GM23338 (cell line): ENCODE measurements at regions not wholly inside any gene's neighbourhood (a gene's known extent, or its start where the extent isn't known, plus 50 kb on each side); places are given as distances from the start of the nearest gene placed in this dataset.
A peak's percentile ranks its signal among the peaks of the same experiment; 100 is the strongest.

ENCODE experiments used
- ATAC-seq: fragments of 200-7000 bp; cut with Tn5 transposase; 3 replicates; pipeline ENCODE4 v1.9.1; 2020
- DNase-seq: peaks from one replicate; pipeline ENCODE4 v3.0.0-alpha.2; 2015; ENCODE audit warnings: low spot score
- H2AFZ ChIP-seq: fragments of 200-600 bp; sonication (generic); 2 replicates; pipeline ENCODE4 v1.8.0; 2016; ENCODE audit warnings: antibody characterized with exemption, mild to moderate bottlenecking, moderate library complexity
- H3F3A ChIP-seq: fragments of 200-600 bp; sonication (generic); replicated peaks from 2 replicates; pipeline ENCODE4 v1.8.0; 2017; ENCODE audit warnings: antibody characterized with exemption, mixed run types, low read depth
- H3K27ac ChIP-seq: fragments of 200-600 bp; sonication (generic); 2 replicates; pipeline ENCODE4 v1.6.1; 2016; ENCODE audit warnings: low read depth
- H3K27me3 ChIP-seq: fragments of 200-600 bp; sonication (generic); 2 replicates; pipeline ENCODE4 v1.8.0; 2016; ENCODE audit warnings: mild to moderate bottlenecking, mixed run types, moderate library complexity; ENCODE audit not compliant: insufficient read depth
- H3K36me3 ChIP-seq: fragments of 200-600 bp; sonication (generic); 2 replicates; pipeline ENCODE4 v1.8.0; 2016; ENCODE audit warnings: mild to moderate bottlenecking; ENCODE audit not compliant: insufficient read depth
- H3K4me1 ChIP-seq: fragments of 200-600 bp; sonication (generic); 2 replicates; pipeline ENCODE4 v1.8.0; 2016; ENCODE audit warnings: mild to moderate bottlenecking, moderate library complexity; ENCODE audit not compliant: insufficient read depth
- H3K4me2 ChIP-seq: fragments of 200-600 bp; sonication (generic); 2 replicates; pipeline ENCODE4 v1.7.1; 2017; ENCODE audit warnings: mixed run types
- H3K4me3 ChIP-seq: fragments of 200-600 bp; sonication (generic); 2 replicates; pipeline ENCODE4 v1.6.1; 2016; ENCODE audit warnings: mixed run types
- H3K79me2 ChIP-seq: fragments of 200-600 bp; sonication (generic); replicated peaks from 2 replicates; pipeline ENCODE4 v1.8.0; 2017; ENCODE audit warnings: mild to moderate bottlenecking; ENCODE audit not compliant: insufficient read depth
- H3K9me2 ChIP-seq: fragments of 200-600 bp; sonication (generic); 2 replicates; pipeline ENCODE4 v1.8.0; 2017; ENCODE audit not compliant: insufficient read depth
- H4K20me1 ChIP-seq: fragments of 200-600 bp; sonication (generic); replicated peaks from 2 replicates; pipeline ENCODE4 v1.8.0; 2017; ENCODE audit warnings: mild to moderate bottlenecking; ENCODE audit not compliant: insufficient read depth
- H3K27ac Mint-ChIP-seq: 2 replicates; pipeline ENCODE4 v1.8.0; 2020; ENCODE audit warnings: inconsistent platforms, mild to moderate bottlenecking, moderate library complexity, mixed read lengths
- H3K27me3 Mint-ChIP-seq: 3 replicates; pipeline ENCODE4 v1.8.0; 2022; ENCODE audit warnings: low read depth, mild to moderate bottlenecking, moderate library complexity, mixed read lengths, inconsistent platforms; ENCODE audit not compliant: insufficient read depth, poor library complexity
- H3K36me3 Mint-ChIP-seq: 3 replicates; pipeline ENCODE4 v1.8.0; 2021; ENCODE audit warnings: low read depth, mild to moderate bottlenecking, inconsistent platforms, moderate library complexity, mixed read lengths
- H3K4me1 Mint-ChIP-seq: 3 replicates; pipeline ENCODE4 v1.8.0; 2020; ENCODE audit warnings: mild to moderate bottlenecking, inconsistent platforms, mixed read lengths
- H3K4me3 Mint-ChIP-seq: 3 replicates; pipeline ENCODE4 v1.8.0; 2021; ENCODE audit warnings: moderate library complexity, mild to moderate bottlenecking, inconsistent platforms, mixed read lengths
- H3K9me3 Mint-ChIP-seq: 3 replicates; pipeline ENCODE4 v1.8.0; 2020; ENCODE audit warnings: moderate library complexity, mild to moderate bottlenecking, inconsistent platforms, mixed read lengths
- CREB1 ChIP-seq: fragments of 250-450 bp; sonication (Bioruptor Pico); IDR thresholded peaks from 2 replicates; pipeline ENCODE4 v1.5.0; 2020; ENCODE audit warnings: low read depth, mild to moderate bottlenecking, moderate library complexity
- EZH2 ChIP-seq: fragments of 200-600 bp; sonication (generic); IDR thresholded peaks from one replicate; pipeline ENCODE4 v1.8.0; 2017; ENCODE audit warnings: antibody characterized with exemption, mild to moderate bottlenecking, low read depth; ENCODE audit not compliant: unreplicated experiment
- EZH2phosphoT487 ChIP-seq: fragments of 200-600 bp; sonication (generic); IDR thresholded peaks from one replicate; pipeline ENCODE4 v1.8.1; 2018; ENCODE audit warnings: antibody characterized with exemption; ENCODE audit not compliant: unreplicated experiment
- JUNB ChIP-seq: IDR thresholded peaks from one replicate; pipeline ENCODE4 v1.6.1; 2016; ENCODE audit warnings: antibody characterized with exemption; ENCODE audit not compliant: unreplicated experiment
- NANOG ChIP-seq: IDR thresholded peaks from 2 replicates; pipeline ENCODE4 v1.6.1; 2016; ENCODE audit warnings: antibody characterized with exemption, borderline replicate concordance
- POLR2AphosphoS5 ChIP-seq: IDR thresholded peaks from 2 replicates; pipeline ENCODE4 v1.6.1; 2016; ENCODE audit warnings: antibody characterized with exemption, low read depth
- REST ChIP-seq: IDR thresholded peaks from one replicate; pipeline ENCODE4 v1.6.1; 2018; ENCODE audit warnings: antibody characterized with exemption; ENCODE audit not compliant: unreplicated experiment
- STAT1 ChIP-seq: IDR thresholded peaks from one replicate; pipeline ENCODE4 v1.6.1; 2016; ENCODE audit warnings: antibody characterized with exemption; ENCODE audit not compliant: unreplicated experiment
- ZNF331 ChIP-seq: fragments of 250-450 bp; sonication (Bioruptor Pico); IDR thresholded peaks from 2 replicates; pipeline ENCODE4 v1.5.0; 2020; ENCODE audit warnings: low read depth, mild to moderate bottlenecking, moderate library complexity
- TF ChIP-seq, protein P1 (sequence below): IDR thresholded peaks from 2 replicates; pipeline ENCODE4 v1.6.1; 2016; ENCODE audit warnings: antibody characterized with exemption
- TF ChIP-seq, protein P2 (sequence below), 2 experiments: fragments of 200-600 bp in 1 of 2; sonication (generic) in 1 of 2; conservative IDR thresholded peaks; 2 replicates each; pipeline versions ENCODE4 v1.5.1 to v1.6.1; 2016 to 2017; ENCODE audit warnings: antibody characterized with exemption in 2 of 2, low read depth in 2 of 2, mild to moderate bottlenecking in 2 of 2, moderate library complexity in 1 of 2

DNA sequence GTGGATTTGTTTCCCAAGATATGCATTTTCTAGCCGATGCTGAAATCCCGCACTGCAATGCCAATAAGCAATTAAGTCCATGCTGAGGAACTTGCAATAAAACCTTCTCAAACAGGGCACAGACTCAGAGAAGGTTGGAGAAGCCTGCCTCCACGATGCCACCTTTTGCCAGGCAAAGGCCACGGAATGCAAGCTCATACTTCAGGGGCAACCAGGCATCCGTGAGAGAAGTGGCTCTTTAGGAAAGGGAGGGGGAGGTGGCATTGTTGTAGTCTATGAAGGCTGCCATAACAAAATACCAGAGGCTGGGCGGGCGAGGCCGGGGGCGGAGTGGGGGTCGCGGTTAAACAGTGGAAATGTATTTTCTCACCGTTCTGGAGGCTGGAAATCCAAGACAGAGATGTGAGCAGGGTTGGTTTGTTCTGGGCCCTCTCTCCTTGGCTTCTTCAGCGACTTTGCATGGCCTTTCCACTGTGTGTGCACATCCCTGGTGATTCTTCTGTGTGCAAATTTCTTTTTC, 689.5 kb downstream of the VRK1 start:
- no peak overlapping the region for H3K27ac Mint-ChIP-seq
- Histone ChIP-seq H3K4me1 (no peaks in the 10 kb centered on the region), H3K27ac (no peak overlapping the region), H3K36me3 (no peaks in the 10 kb centered on the region), H3F3A (no peaks in the 10 kb centered on the region), H3K4me2 (no peak overlapping the region), H3K9me2 (peaks cover 9% of the 10 kb centered on the region; the same call in 1 of the 2 replicates), H3K27me3 (no peaks in the 10 kb centered on the region), H4K20me1 (no peaks in the 10 kb centered on the region), H3K79me2 (no peaks in the 10 kb centered on the region), H2AFZ (peak overlapping the region; percentile 63; the same call in 1 of the 2 replicates), H3K4me3 (no peak overlapping the region)
- ATAC-seq (no peak), DNase-seq (no peak)
- H3K36me3 Mint-ChIP-seq: no peaks in the 10 kb centered on the region
- no peaks in the 10 kb centered on the region for H3K4me1 Mint-ChIP-seq
- H3K9me3 Mint-ChIP-seq: no peaks in the 10 kb centered on the region; the same call in 2 of the 3 replicates
- no peak for TF ChIP-seq EZH2
- H3K4me3 Mint-ChIP-seq: no peak overlapping the region
- no peaks in the 10 kb centered on the region for H3K27me3 Mint-ChIP-seq

- Mint-ChIP-seq H3K36me3 (no peaks in the 10 kb centered on the region), H3K27ac (no peak overlapping the region), H3K9me3 (peaks cover 3% of the 10 kb centered on the region; the same call in 2 of the 3 replicates), H3K27me3 (no peaks in the 10 kb centered on the region), H3K4me1 (no peaks in the 10 kb centered on the region), H3K4me3 (no peak overlapping the region)
- no peak overlapping the region for H2AFZ ChIP-seq
- H3K4me2 ChIP-seq: no peak overlapping the region
- H3K4me3 ChIP-seq: no peak overlapping the region
- no peaks in the 10 kb centered on the region for H3F3A ChIP-seq
- H3K4me1 ChIP-seq: no peaks in the 10 kb centered on the region
- no peak for TF ChIP-seq CREB1 (CRISPR knock-in tag)
- TF ChIP-seq NANOG: no peak
- no peak for TF ChIP-seq POLR2AphosphoS5
- no peak for TF ChIP-seq EZH2
- TF ChIP-seq EZH2phosphoT487: no peak
- TF ChIP-seq, protein P1, sequence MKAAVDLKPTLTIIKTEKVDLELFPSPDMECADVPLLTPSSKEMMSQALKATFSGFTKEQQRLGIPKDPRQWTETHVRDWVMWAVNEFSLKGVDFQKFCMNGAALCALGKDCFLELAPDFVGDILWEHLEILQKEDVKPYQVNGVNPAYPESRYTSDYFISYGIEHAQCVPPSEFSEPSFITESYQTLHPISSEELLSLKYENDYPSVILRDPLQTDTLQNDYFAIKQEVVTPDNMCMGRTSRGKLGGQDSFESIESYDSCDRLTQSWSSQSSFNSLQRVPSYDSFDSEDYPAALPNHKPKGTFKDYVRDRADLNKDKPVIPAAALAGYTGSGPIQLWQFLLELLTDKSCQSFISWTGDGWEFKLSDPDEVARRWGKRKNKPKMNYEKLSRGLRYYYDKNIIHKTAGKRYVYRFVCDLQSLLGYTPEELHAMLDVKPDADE: no peak
- TF ChIP-seq ZNF331 (CRISPR knock-in tag): no peak
- no peak for TF ChIP-seq JUNB
- TF ChIP-seq REST: no peak
- TF ChIP-seq STAT1: no peak
- TF ChIP-seq, protein P2, sequence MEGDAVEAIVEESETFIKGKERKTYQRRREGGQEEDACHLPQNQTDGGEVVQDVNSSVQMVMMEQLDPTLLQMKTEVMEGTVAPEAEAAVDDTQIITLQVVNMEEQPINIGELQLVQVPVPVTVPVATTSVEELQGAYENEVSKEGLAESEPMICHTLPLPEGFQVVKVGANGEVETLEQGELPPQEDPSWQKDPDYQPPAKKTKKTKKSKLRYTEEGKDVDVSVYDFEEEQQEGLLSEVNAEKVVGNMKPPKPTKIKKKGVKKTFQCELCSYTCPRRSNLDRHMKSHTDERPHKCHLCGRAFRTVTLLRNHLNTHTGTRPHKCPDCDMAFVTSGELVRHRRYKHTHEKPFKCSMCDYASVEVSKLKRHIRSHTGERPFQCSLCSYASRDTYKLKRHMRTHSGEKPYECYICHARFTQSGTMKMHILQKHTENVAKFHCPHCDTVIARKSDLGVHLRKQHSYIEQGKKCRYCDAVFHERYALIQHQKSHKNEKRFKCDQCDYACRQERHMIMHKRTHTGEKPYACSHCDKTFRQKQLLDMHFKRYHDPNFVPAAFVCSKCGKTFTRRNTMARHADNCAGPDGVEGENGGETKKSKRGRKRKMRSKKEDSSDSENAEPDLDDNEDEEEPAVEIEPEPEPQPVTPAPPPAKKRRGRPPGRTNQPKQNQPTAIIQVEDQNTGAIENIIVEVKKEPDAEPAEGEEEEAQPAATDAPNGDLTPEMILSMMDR (conservative IDR thresholded peaks at IDR 0.05; ENCODE audit: low read depth in 2 of 2): no peak
- no peaks in the 10 kb centered on the region for H3K79me2 ChIP-seq
- no peaks in the 10 kb centered on the region for H4K20me1 ChIP-seq
- DNase-seq (no peak), ATAC-seq (no peak)
- no peaks in the 10 kb centered on the region for H3K27me3 ChIP-seq
- H3K36me3 ChIP-seq: no peaks in the 10 kb centered on the region
- H3K27ac ChIP-seq: no peak overlapping the region
- H3K9me2 ChIP-seq: peaks cover 9% of the 10 kb centered on the region; the same call in 1 of the 2 replicates
These were observed 692.6 kb downstream of the VRK1 start for GRCh38 chr14:97489750-97490149.
